Upper lobe of right lung (tissue), 1 donor: ENCODE measurements at regions not wholly inside any gene's neighbourhood (a gene's known extent, or its start where the extent isn't known, plus 50 kb on each side); places are given as distances from the start of the nearest gene placed in this dataset.
"Not testable (repeated sequence)": the region's sequence is repeated elsewhere in the genome, so short reads cannot be mapped to it uniquely, and the experiment has no call there.

ENCODE experiments used
- ATAC-seq: fragments of 200-7000 bp; cut with Tn5 transposase; one replicate; pipeline ENCODE4 v1.9.1; 2020; ENCODE audit warnings: mild to moderate bottlenecking, moderate library complexity
- DNase-seq: peaks from one replicate; pipeline ENCODE4 v3.0.0-alpha.2; 2020
- H3K27ac ChIP-seq: fragments of 200-600 bp; one replicate; pipeline ENCODE4 v1.8.0; 2022
- H3K27me3 ChIP-seq: fragments of 200-600 bp; one replicate; pipeline ENCODE4 v1.8.0; 2022; ENCODE audit warnings: mild to moderate bottlenecking
- H3K36me3 ChIP-seq: fragments of 200-600 bp; one replicate; pipeline ENCODE4 v1.8.0; 2022
- H3K4me1 ChIP-seq: fragments of 200-600 bp; one replicate; pipeline ENCODE4 v1.8.0; 2022
- H3K4me3 ChIP-seq: fragments of 200-600 bp; one replicate; pipeline ENCODE4 v1.8.0; 2022; ENCODE audit warnings: mild to moderate bottlenecking
- H3K9me3 ChIP-seq: fragments of 200-600 bp; one replicate; pipeline ENCODE4 v1.8.0; 2022
- intact Hi-C: fragments of 100-400 bp; cut with DNase I; formaldehyde crosslinking; loops from one replicate; pipeline ENCODE4 v1.11.0; 2022
- TF ChIP-seq, protein P1 (sequence below): fragments of 200-600 bp; IDR thresholded peaks from one replicate; pipeline ENCODE4 v1.8.0; 2022; ENCODE audit warnings: antibody characterized with exemption
- donor health status: DM: no; HTN: yes; CAD: no; lungs with severe emphysema.

DNA sequence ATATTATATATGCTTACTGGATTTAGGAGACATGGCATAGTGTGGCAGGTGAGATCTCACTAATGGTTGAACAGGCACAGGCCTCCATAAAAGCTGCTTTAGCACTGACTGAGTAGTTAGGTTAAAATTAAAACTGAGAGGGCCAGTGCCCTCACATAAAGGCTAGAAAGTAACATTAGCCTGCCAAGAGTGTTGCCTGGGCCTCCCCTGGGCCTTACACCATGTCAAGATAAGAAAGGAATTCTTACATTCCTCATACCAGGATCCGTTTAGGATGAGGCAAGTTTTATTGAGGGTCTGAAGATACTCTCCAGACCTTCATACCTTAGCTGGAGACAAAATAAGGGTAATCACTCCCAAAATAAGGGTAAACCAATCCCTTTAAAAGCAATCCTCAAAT is 1011.8 kb downstream of the PLA2G4A start:
- no peak for ATAC-seq
- DNase-seq: no peak
- Histone ChIP-seq H3K9me3 (no peaks in the 10 kb centered on the region), H3K4me3 (no peak overlapping the region), H3K27ac (no peak overlapping the region), H3K36me3 (no peaks in the 10 kb centered on the region), H3K4me1 (no peaks in the 10 kb centered on the region), H3K27me3 (no peaks in the 10 kb centered on the region)
- intact Hi-C loops: no loop called here
- TF ChIP-seq, protein P1, sequence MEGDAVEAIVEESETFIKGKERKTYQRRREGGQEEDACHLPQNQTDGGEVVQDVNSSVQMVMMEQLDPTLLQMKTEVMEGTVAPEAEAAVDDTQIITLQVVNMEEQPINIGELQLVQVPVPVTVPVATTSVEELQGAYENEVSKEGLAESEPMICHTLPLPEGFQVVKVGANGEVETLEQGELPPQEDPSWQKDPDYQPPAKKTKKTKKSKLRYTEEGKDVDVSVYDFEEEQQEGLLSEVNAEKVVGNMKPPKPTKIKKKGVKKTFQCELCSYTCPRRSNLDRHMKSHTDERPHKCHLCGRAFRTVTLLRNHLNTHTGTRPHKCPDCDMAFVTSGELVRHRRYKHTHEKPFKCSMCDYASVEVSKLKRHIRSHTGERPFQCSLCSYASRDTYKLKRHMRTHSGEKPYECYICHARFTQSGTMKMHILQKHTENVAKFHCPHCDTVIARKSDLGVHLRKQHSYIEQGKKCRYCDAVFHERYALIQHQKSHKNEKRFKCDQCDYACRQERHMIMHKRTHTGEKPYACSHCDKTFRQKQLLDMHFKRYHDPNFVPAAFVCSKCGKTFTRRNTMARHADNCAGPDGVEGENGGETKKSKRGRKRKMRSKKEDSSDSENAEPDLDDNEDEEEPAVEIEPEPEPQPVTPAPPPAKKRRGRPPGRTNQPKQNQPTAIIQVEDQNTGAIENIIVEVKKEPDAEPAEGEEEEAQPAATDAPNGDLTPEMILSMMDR: no peak

DNA sequence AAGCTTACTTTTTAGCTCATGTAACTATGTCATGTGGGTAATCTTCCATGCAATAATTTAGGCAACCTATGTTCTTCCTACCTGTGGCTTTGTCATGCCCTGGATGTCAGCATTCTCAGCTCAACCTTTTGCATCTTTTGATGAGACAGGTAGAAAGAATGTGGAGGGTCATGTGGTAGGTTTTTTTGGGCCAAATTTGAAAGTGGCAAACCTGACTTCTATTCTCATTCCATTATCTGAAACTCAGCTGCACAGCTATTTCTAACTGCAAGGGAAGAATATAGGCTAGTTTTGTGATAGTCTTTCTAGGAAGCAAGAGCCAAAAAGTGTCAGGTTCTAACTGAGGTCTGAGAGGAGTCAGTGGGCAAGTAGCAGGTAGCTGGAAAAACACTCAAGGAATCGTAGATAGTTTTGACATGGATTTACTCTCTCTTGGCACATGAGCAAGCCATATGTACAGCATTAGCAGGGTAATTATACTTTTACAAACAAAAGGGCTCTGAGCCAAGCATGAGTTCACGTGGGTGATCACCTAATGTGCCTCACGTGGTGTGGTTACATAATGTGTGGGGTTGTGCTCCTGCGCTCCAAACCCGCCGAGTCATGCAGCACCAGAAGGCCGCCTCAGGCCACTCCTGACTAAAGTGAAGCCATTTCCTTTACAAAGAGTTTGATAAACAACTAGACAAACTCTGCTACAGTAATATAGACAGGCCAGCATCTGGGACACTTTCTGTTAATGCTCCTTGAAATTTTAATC is 1013.8 kb downstream of the PLA2G4A start:
- intact Hi-C loops: no loop called here
- Histone ChIP-seq H3K36me3 (no peaks in the 10 kb centered on the region), H3K4me1 (no peaks in the 10 kb centered on the region), H3K4me3 (no peak overlapping the region), H3K9me3 (no peaks in the 10 kb centered on the region), H3K27me3 (no peaks in the 10 kb centered on the region), H3K27ac (no peak overlapping the region)
- DNase-seq (no peak), ATAC-seq (no peak)
- TF ChIP-seq, protein P1: no peak

DNA sequence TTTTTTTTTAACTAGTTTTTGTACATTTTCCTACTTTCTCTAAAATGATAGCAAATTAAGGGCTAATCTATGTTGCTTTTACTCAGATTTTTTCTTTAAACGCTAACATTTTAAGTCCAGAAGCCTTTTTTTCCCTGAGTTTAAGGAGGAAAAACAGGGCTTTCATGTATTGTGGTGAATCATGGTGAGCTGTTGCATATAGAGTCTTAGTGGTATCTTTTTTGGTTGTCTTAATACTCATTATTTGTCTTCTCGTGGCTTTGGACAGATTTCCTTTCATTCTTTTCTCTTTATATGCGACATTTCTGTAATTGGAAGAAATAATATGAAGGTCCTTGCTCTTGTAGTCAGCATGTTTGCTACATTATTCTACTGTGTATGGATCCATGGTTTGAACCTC is 1015.6 kb downstream of the PLA2G4A start:
- Histone ChIP-seq H3K4me1 (no peaks in the 10 kb centered on the region), H3K9me3 (no peaks in the 10 kb centered on the region), H3K4me3 (no peak overlapping the region), H3K27ac (no peak overlapping the region), H3K27me3 (no peaks in the 10 kb centered on the region), H3K36me3 (no peaks in the 10 kb centered on the region)
- TF ChIP-seq, protein P1: no peak
- ATAC-seq: no peak
- intact Hi-C loops: no loop called here
- no peak for DNase-seq

DNA sequence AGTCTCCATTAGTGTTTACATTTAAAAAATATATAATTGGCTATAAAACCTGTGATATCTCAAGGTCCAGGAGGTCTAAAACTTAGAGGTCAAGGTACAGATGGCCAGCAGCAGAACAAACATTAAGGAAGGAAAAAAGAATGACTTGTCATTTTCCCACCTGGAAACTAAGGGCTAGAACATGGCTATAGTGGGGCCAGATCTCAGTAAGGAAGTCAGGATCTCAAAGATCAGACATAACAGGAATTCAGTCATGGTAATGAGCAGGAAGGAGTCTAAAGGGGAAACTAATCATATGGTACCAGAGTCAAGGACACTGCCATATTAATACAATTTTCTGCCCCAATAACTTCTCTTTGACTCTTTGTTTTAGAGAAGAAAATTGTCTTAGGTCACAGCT is 1018.8 kb downstream of the PLA2G4A start:
- DNase-seq (no peak), ATAC-seq (no peak)
- H3K27ac ChIP-seq: no peak overlapping the region
- H3K27me3 ChIP-seq: no peaks in the 10 kb centered on the region
- no peaks in the 10 kb centered on the region for H3K4me1 ChIP-seq
- H3K36me3 ChIP-seq: no peaks in the 10 kb centered on the region
- intact Hi-C loops: no loop called here
- TF ChIP-seq, protein P1: no peak
- H3K9me3 ChIP-seq: no peaks in the 10 kb centered on the region
- no peak overlapping the region for H3K4me3 ChIP-seq

DNA sequence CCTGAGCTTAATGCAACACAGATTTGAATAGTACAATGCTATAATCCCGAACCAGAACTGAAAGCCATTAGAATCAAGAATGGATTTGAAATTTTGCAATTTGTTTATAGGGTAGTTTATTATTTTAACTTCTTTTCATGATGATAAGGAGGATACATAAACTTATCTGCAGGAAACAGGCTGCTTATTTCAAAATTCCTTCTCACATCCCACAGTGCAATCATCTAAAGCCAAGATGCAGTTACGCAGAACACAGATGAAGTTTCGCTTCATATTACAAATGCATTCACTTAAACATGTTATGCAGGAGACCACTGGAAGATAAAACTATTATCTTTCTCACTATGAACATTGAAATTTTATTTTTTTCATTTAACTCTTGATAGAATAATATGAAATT is 1019.6 kb downstream of the PLA2G4A start:
- no peaks in the 10 kb centered on the region for H3K9me3 ChIP-seq
- ATAC-seq (no peak), DNase-seq (no peak)
- no peak overlapping the region for H3K27ac ChIP-seq
- H3K4me3 ChIP-seq: no peak overlapping the region
- TF ChIP-seq, protein P1: no peak
- no peaks in the 10 kb centered on the region for H3K4me1 ChIP-seq
- H3K36me3 ChIP-seq: no peaks in the 10 kb centered on the region
- H3K27me3 ChIP-seq: no peaks in the 10 kb centered on the region
- intact Hi-C loops: no loop called here

DNA sequence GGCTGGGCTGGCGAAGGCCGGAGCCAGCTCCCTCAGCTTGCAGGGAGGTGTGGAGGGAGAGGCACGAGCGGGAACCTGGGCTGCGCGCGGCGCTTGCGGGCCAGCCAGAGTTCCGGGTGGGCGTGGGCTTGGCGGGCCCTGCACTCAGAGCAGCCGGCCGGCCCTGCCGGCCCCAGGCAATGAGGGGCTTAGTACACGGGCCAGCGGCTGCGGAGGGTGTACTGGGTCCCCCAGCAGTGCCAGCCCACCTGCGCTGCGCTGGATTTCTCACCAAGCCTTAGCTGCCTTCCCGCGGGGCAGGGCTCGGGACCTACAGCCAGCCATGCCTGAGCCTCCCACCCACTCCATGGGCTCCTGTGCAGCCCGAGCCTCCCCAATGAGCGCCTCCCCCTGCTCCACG is 1021.4 kb downstream of the PLA2G4A start:
- H3K4me1 ChIP-seq, intact Hi-C loops, H3K36me3 ChIP-seq, DNase-seq, H3K27ac ChIP-seq, H3K9me3 ChIP-seq, H3K4me3 ChIP-seq, ATAC-seq, H3K27me3 ChIP-seq: not testable (repeated sequence)
